ENCODE measurements at regions not wholly inside any gene's neighbourhood (a gene's known extent, or its start where the extent isn't known, plus 50 kb on each side); places are given as distances from the start of the nearest gene placed in this dataset.

DNA sequence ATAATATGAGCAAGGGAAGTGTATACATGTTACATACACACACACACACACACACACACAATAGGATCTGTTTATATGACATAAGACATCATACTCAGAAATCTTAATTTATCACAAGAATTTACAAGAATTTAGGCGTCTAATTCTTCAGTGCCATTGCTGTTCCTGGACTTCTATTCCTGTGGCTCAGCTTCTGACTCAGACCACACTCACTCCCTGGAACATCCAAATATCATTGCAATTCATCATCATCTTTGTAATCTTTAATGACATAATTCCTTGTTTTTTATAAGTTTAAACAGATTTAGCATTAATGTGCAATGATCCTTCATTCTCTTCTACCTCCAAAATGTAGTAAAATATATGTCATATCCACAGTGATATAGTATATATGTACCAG, 544.2 kb downstream of the FOXG1 start:
- no peak overlapping the region for H2BK120ac ChIP-seq (ENCODE audit: low read depth, low read length, poor library complexity, severe bottlenecking)
- no CpG with 5 or more reads among the region's 1 CpG for WGBS (ENCODE audit: extremely low coverage, insufficient read length, low lambda C conversion rate)
- no peaks in the 10 kb centered on the region for H3K23me2 ChIP-seq (ENCODE audit: insufficient read length, low read depth, low read length, poor library complexity, severe bottlenecking)
- no peak overlapping the region for H3K4me3 Mint-ChIP-seq
- H2AFZ ChIP-seq (ENCODE audit: low read length): no peak overlapping the region
- H3K79me1 ChIP-seq (ENCODE audit: insufficient read depth, low read depth, low read length, poor library complexity, severe bottlenecking): no peaks in the 10 kb centered on the region
- no peak overlapping the region for H3K27ac ChIP-seq (ENCODE audit: insufficient read length, low read depth, low read length)
- no peaks in the 10 kb centered on the region for H4K20me1 ChIP-seq (ENCODE audit: control insufficient read depth, insufficient read depth, insufficient read length)
- H3K9me3 ChIP-seq (ENCODE audit: control insufficient read depth, low read depth, low read length): no peaks in the 10 kb centered on the region
- no peaks in the 10 kb centered on the region for H3K27me3 Mint-ChIP-seq (ENCODE audit: low read depth)
- no peak overlapping the region for H4K91ac ChIP-seq (ENCODE audit: insufficient read length, low read depth, low read length)
- DNase-seq: no peak
- H3K27ac Mint-ChIP-seq: no peak overlapping the region
- no peaks in the 10 kb centered on the region for H3K79me2 ChIP-seq (ENCODE audit: insufficient read depth, low read length)
- no peak overlapping the region for H3K9ac ChIP-seq (ENCODE audit: extremely low read depth, insufficient read length, low read length)
- H3K27me3 ChIP-seq (ENCODE audit: insufficient read depth, low read length): no peaks in the 10 kb centered on the region
- no peak overlapping the region for H3K56ac ChIP-seq (ENCODE audit: insufficient read length, low read depth, low read length)
- no peak overlapping the region for H2BK15ac ChIP-seq (ENCODE audit: low read depth, low read length)
- H3K4ac ChIP-seq (ENCODE audit: low read depth, low read length): no peak overlapping the region
- H3K4me1 ChIP-seq (ENCODE audit: insufficient read depth, low read length): no peaks in the 10 kb centered on the region
- no peak overlapping the region for H3T11ph ChIP-seq (ENCODE audit: low read length)
- TF ChIP-seq, protein P1, sequence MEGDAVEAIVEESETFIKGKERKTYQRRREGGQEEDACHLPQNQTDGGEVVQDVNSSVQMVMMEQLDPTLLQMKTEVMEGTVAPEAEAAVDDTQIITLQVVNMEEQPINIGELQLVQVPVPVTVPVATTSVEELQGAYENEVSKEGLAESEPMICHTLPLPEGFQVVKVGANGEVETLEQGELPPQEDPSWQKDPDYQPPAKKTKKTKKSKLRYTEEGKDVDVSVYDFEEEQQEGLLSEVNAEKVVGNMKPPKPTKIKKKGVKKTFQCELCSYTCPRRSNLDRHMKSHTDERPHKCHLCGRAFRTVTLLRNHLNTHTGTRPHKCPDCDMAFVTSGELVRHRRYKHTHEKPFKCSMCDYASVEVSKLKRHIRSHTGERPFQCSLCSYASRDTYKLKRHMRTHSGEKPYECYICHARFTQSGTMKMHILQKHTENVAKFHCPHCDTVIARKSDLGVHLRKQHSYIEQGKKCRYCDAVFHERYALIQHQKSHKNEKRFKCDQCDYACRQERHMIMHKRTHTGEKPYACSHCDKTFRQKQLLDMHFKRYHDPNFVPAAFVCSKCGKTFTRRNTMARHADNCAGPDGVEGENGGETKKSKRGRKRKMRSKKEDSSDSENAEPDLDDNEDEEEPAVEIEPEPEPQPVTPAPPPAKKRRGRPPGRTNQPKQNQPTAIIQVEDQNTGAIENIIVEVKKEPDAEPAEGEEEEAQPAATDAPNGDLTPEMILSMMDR (conservative IDR thresholded peaks at IDR 0.05): no peak
- H4K8ac ChIP-seq (replicated peaks; ENCODE audit: insufficient read length, low read depth, low read length): no peak overlapping the region
- no peak overlapping the region for H4K5ac ChIP-seq (ENCODE audit: insufficient read length, low read depth, low read length)
- no peak overlapping the region for H2BK5ac ChIP-seq (ENCODE audit: insufficient read length, low read length)
- no peak overlapping the region for H2BK20ac ChIP-seq (ENCODE audit: low read depth, low read length, poor library complexity, severe bottlenecking)
- no peak overlapping the region for H3K4me2 ChIP-seq (ENCODE audit: insufficient read depth, insufficient read length, low read length)
- H3K23ac ChIP-seq (ENCODE audit: insufficient read length, low read depth, low read length): no peak overlapping the region
- H3K36me3 Mint-ChIP-seq (ENCODE audit: insufficient read depth in 1 of 3, low read depth in 3 of 3): peaks cover 0 to 13% (median 0%) of the 10 kb centered on the region in 3 experiments; a peak in 2 of 7 replicates
- H3K14ac ChIP-seq (ENCODE audit: insufficient read depth, low read length): no peak overlapping the region
- H3K18ac ChIP-seq (ENCODE audit: insufficient read length, low read depth, low read length): no peak overlapping the region
- peaks cover 0 to 7% of the 10 kb centered on the region in 2 experiments; a peak in 3 of 5 replicates for H3K9me3 Mint-ChIP-seq
- no peak overlapping the region for H2AK5ac ChIP-seq (ENCODE audit: insufficient read length, low read length)
- no peak overlapping the region for H2BK12ac ChIP-seq (ENCODE audit: insufficient read length, low read depth, low read length)
- H3K4me1 Mint-ChIP-seq: no peaks in the 10 kb centered on the region

All from H9 (cell line).